Coronary artery (tissue), 2 donors: ENCODE measurements at regions not wholly inside any gene's neighbourhood (a gene's known extent, or its start where the extent isn't known, plus 50 kb on each side); places are given as distances from the start of the nearest gene placed in this dataset.

ENCODE experiments used
- DNase-seq: peaks from one replicate; pipeline ENCODE4 v3.0.0-alpha.2; 2017; ENCODE audit warnings: low spot score
- H3K27ac ChIP-seq, 2 donors: fragments of 200-600 bp; sonication (generic); one replicate each; pipeline ENCODE4 v1.5.1; 2016 to 2019
- H3K4me3 ChIP-seq: fragments of 200-600 bp; sonication (generic); 2 replicates; pipeline ENCODE4 v1.5.1; 2016; ENCODE audit warnings: mild to moderate bottlenecking, moderate library complexity
- TF ChIP-seq, protein P1 (sequence below): fragments of 200-600 bp; sonication (generic); IDR thresholded peaks from one replicate; pipeline ENCODE4 v1.5.1; 2019; ENCODE audit warnings: antibody characterized with exemption

DNA sequence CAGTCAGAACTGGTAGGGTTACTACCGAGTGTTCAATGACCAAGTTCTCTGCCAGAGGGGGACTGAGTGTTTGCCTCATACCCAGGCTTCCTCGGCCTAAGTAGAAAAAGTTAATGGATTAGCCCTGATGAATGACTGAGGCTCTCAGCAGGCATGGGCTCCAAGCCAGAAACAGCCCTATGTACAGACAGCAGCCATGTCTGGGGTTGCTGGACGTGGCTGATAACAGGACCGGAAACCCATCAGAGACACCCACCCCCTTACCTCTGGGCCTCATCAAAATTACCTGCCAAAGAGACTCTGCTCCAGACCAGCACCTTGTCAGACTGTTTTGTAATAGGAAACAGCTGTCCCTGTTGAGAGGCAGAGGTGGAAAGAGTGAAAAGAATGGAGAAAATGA, 351.4 kb downstream of the ETS1 start:
- H3K4me3 ChIP-seq = no peak overlapping the region
- no peak overlapping the region for H3K27ac ChIP-seq
- no peak for DNase-seq
- TF ChIP-seq, protein P1, sequence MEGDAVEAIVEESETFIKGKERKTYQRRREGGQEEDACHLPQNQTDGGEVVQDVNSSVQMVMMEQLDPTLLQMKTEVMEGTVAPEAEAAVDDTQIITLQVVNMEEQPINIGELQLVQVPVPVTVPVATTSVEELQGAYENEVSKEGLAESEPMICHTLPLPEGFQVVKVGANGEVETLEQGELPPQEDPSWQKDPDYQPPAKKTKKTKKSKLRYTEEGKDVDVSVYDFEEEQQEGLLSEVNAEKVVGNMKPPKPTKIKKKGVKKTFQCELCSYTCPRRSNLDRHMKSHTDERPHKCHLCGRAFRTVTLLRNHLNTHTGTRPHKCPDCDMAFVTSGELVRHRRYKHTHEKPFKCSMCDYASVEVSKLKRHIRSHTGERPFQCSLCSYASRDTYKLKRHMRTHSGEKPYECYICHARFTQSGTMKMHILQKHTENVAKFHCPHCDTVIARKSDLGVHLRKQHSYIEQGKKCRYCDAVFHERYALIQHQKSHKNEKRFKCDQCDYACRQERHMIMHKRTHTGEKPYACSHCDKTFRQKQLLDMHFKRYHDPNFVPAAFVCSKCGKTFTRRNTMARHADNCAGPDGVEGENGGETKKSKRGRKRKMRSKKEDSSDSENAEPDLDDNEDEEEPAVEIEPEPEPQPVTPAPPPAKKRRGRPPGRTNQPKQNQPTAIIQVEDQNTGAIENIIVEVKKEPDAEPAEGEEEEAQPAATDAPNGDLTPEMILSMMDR = no peak

DNA sequence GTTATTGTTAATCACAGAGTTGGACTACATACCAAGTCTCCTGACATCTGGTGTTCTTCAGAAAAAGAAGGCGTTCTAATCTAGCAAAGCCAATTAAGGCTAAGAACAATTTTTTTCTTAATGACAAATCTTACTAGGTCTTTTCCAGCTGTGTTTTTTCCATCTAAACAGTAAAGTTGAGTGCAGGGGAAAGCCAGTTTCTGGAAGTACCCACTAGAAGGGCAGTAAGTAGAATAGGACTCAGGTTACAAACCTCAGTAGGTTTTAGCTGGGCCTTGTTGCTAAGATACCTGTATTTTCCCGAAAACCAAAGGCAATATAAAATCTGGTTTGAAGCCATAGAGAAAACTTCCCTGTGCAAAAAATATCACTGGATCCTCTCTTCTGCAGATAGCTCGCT, 351.9 kb downstream of the ETS1 start:
- no peak overlapping the region for H3K27ac ChIP-seq
- DNase-seq = no peak

DNA sequence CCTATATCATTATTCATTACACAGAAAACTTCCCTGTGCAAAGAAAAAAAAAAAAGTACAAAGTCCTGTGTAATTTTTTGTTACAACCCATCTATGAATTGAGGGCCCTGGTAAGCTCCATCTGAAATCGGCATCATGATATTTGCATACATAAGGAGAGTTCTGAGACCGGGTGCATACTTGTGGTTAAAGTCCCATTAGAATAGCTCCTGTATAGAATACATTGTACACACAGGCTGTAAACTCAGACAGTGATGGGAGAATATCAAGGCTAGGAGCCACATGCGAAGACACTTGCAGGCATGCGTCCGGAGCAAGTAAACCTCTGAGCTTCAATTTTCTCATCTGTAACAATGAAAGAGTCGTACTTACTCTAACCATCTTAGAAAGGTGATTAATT, 353.2 kb downstream of the ETS1 start:
- TF ChIP-seq, protein P1 = no peak
- H3K27ac ChIP-seq = no peak overlapping the region
- DNase-seq = no peak
- no peak overlapping the region for H3K4me3 ChIP-seq

More for the DNA sequence above, 351.9 kb downstream of the ETS1 start:
- no peak overlapping the region for H3K4me3 ChIP-seq
- TF ChIP-seq, protein P1 = no peak

DNA sequence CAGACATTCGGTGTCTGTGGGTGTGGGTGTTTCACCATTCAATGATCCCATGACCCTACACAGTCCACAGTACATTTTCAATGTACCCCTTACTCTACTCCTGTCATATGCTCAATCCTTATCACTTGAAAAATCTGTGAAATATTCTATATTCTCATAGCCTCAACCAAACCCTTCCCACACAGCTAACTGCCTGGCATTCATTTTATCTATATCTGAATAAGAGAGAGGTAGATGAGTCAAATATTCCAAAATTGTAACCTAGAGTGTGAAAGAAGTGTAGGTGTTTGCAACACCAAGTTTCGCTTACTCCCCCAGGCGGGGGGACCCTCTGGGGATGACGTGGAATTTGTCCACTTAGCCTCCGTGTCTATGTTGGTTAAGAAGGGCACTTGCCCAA, 354.8 kb downstream of the ETS1 start:
- H3K27ac ChIP-seq = no peak overlapping the region
- no peak for DNase-seq
- no peak overlapping the region for H3K4me3 ChIP-seq
- TF ChIP-seq, protein P1 = no peak

DNA sequence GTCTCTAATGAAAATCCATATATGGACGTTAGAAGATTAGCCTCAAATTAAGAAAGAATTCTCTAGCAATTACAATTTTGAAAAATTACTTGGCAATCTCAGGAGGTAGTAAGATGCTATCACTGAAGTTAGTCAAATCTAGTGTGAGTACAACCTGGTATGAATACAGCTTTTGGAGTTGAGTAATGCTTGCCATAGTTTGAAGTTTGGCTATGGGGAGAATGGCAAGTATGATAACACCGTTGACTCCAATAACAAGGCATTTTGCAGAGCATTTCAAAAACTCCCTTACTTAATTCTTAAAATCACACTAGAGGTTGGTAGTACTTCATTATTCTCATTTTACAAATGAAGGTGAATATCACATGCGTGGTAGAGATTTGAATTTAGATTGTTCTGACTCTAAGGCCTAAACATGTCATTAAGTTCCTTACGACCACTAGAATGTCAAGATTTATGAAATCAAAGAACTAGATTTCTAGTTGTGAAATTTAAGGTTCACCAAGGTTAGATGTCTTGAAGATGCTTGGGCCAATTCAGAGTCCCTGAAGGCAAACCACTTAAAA, 355.4 kb downstream of the ETS1 start:
- no peak overlapping the region for H3K4me3 ChIP-seq
- H3K27ac ChIP-seq = no peak overlapping the region
- no peak for DNase-seq
- TF ChIP-seq, protein P1 = no peak

DNA sequence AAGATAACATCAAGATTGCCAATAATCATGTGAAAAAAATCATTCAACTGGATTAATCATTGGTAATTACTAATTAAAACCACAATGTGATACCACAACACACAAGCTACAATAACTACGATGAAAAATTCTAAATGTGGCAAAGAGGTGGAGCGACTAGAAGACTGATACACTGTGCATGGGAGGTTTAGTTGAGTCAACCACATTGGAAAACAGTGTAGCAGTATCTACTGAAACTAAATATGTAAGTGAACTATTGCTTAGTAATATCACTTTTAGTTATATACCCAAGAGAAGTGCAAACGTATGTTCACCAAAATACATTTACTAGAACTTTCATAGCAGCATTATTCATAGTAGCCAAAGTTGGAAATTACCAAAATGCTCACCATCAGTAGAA, 359.9 kb downstream of the ETS1 start:
- Histone ChIP-seq H3K27ac (no peak overlapping the region), H3K4me3 (no peak overlapping the region)
- TF ChIP-seq, protein P1 = no peak
- no peak for DNase-seq

DNA sequence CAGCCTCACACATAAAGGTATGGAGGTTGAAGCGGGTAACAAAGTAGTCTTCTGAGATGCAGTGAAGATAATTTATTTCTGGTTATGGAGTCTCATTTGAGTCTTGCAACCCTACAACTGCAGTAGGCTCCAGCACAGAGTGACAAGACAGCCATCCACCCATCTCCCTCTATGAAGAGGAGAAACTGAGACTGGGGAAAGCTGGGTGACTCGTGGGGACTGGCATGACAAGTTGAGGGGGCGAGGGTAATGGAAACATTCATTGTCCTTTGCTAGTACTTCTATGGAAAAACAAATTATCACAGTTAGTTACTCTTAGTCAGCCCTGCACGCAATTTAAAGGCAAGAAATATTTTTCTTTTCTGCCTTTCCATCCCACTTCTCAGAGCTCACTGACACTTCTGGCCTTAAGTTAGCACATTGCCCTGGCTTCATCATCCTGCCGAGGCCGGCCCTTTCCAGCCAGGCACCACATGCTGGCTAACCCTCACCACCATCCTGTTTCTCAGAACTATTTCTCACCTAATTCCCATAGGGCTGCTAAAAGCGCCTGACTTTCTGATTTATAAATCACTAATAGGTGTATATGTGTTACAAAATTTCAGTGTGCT, 361.1 kb downstream of the ETS1 start:
- H3K4me3 ChIP-seq = no peak overlapping the region
- TF ChIP-seq, protein P1 = no peak
- H3K27ac ChIP-seq = no peak overlapping the region
- no peak for DNase-seq
